Spleen (tissue), 7 donors: ENCODE measurements at regions not wholly inside any gene's neighbourhood (a gene's known extent, or its start where the extent isn't known, plus 50 kb on each side); places are given as distances from the start of the nearest gene placed in this dataset.

Source experiments
- POLR2A ChIP-seq, 3 donors: fragments of 450-650 bp; IDR thresholded peaks; one replicate each; pipeline ENCODE4 v1.5.1; 2017; ENCODE audit warnings: antibody characterized with exemption in 3 of 3, mild to moderate bottlenecking in 1 of 3
- POLR2AphosphoS5 ChIP-seq, 3 donors: sonication (generic); formaldehyde crosslinking; IDR thresholded peaks; one replicate each; pipeline ENCODE4 v1.5.1; 2017; ENCODE audit warnings: antibody characterized with exemption in 3 of 3
- TF ChIP-seq, protein P1 (sequence below), 11 experiments: fragments of 200-600 bp in 7 of 11; fragments of 450-650 bp in 4 of 11; sonication (generic) in 4 of 11; IDR thresholded peaks in 8 of 11; conservative IDR thresholded peaks in 3 of 11; 1 replicate in 7 of 11; 2 replicates in 4 of 11; pipeline versions ENCODE4 v1.4.0 to v1.8.0; 2016 to 2021; ENCODE audit warnings: antibody characterized with exemption in 11 of 11, inconsistent platforms in 4 of 11, mild to moderate bottlenecking in 1 of 11
- donor health status: DM: no; HTN: no; CAD: no; lungs with moderate emphysema.
- donor health status: DM: no; HTN: no; CAD: no.
- donor health status: DM: no; HTN: no; CAD: no.

DNA sequence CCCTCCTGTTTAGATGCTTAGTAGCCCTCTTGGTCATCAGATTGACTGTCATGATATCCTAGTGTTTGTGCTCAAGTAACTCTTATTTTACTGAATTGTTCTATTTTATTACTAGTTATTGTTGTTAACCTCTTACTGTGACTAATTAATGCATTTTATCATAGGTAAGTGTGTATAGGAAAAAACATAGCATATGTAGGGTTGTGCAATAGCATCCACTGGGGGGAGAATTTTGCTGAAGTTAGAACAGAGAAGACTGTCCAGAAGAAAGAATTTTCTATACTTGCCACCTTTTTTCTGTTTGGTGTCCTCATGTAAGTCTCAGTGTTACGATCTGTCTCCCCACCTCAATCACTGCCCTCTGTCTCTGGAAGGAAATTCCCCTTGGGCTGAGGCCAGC, 177.4 kb downstream of the RPIA start:
- TF ChIP-seq POLR2A (IDR thresholded peaks at IDR 0.05) (no peak), POLR2AphosphoS5 (IDR thresholded peaks at IDR 0.05) (no peak)
- TF ChIP-seq, protein P1, sequence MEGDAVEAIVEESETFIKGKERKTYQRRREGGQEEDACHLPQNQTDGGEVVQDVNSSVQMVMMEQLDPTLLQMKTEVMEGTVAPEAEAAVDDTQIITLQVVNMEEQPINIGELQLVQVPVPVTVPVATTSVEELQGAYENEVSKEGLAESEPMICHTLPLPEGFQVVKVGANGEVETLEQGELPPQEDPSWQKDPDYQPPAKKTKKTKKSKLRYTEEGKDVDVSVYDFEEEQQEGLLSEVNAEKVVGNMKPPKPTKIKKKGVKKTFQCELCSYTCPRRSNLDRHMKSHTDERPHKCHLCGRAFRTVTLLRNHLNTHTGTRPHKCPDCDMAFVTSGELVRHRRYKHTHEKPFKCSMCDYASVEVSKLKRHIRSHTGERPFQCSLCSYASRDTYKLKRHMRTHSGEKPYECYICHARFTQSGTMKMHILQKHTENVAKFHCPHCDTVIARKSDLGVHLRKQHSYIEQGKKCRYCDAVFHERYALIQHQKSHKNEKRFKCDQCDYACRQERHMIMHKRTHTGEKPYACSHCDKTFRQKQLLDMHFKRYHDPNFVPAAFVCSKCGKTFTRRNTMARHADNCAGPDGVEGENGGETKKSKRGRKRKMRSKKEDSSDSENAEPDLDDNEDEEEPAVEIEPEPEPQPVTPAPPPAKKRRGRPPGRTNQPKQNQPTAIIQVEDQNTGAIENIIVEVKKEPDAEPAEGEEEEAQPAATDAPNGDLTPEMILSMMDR (IDR thresholded peaks at IDR 0.05 in 8 of 11, conservative IDR thresholded peaks at IDR 0.05 in 3 of 11) = no peak
